Retinal pigment epithelial cell (primary cell): ENCODE measurements at regions not wholly inside any gene's neighbourhood (a gene's known extent, or its start where the extent isn't known, plus 50 kb on each side); places are given as distances from the start of the nearest gene placed in this dataset.

Experiments used
- DNase-seq: peaks from one replicate; pipeline ENCODE4 v3.0.0-alpha.2; 2010; ENCODE audit warnings: low read depth
- H3K4me3 ChIP-seq: 2 replicates; pipeline ENCODE4 v1.5.1; 2011; ENCODE audit warnings: mild to moderate bottlenecking, low read length, control low read depth, moderate library complexity
- CTCF ChIP-seq: conservative IDR thresholded peaks from 2 replicates; pipeline ENCODE4 v1.5.1; 2011; ENCODE audit warnings: low read depth, low read length, control low read depth, inconsistent platforms

- H3K4me3 ChIP-seq = no peak overlapping the region
- no peak for TF ChIP-seq CTCF
- DNase-seq = no peak
These were observed 72.8 kb upstream of the GRB10 start for GRCh38 chr7:50855526-50855925.

GRCh38 chr7:50854831-50855230 is 72.1 kb upstream of the GRB10 start:
- TF ChIP-seq CTCF = no peak
- no peak for DNase-seq
- no peak overlapping the region for H3K4me3 ChIP-seq

GRCh38 chr7:50854247-50854646 is 71.6 kb upstream of the GRB10 start:
- no peak overlapping the region for H3K4me3 ChIP-seq
- no peak for TF ChIP-seq CTCF
- no peak for DNase-seq

GRCh38 chr7:50853311-50853710 is 70.6 kb upstream of the GRB10 start:
- no peak for DNase-seq
- TF ChIP-seq CTCF = no peak
- no peak overlapping the region for H3K4me3 ChIP-seq

- DNase-seq = no peak
- no peak for TF ChIP-seq CTCF
- no peak overlapping the region for H3K4me3 ChIP-seq
These were observed 70.2 kb upstream of the GRB10 start for GRCh38 chr7:50852901-50853300.

- no peak for DNase-seq
- no peak overlapping the region for H3K4me3 ChIP-seq
- no peak for TF ChIP-seq CTCF
These were observed 69.2 kb upstream of the GRB10 start for GRCh38 chr7:50851891-50852290.

- DNase-seq = no peak
- no peak for TF ChIP-seq CTCF
These were observed 68.8 kb upstream of the GRB10 start for GRCh38 chr7:50851451-50851850.

More at GRCh38 chr7:50851451-50851850, 68.8 kb upstream of the GRB10 start:
- no peak overlapping the region for H3K4me3 ChIP-seq
